ENCODE measurements at regions not wholly inside any gene's neighbourhood (a gene's known extent, or its start where the extent isn't known, plus 50 kb on each side); places are given as distances from the start of the nearest gene placed in this dataset.
"Not testable (repeated sequence)": the region's sequence is repeated elsewhere in the genome, so short reads cannot be mapped to it uniquely, and the experiment has no call there.

GRCh38 chr12:74381958-74382357 lies 155.7 kb upstream of the ATXN7L3B start:
- TF ChIP-seq Cebpa-rat (IDR thresholded peaks at IDR 0.05), result no peak
- Histone ChIP-seq H3K27me3 (no peaks in the 10 kb centered on the region), H3K4me3 (no peak overlapping the region), H3K9me3 (no peaks in the 10 kb centered on the region), H4K20me1 (no peaks in the 10 kb centered on the region), H3K27ac (no peak overlapping the region), H3K9ac (no peak overlapping the region), H3K4me2 (no peak overlapping the region), H3K4me1 (no peaks in the 10 kb centered on the region), H3K36me3 (no peaks in the 10 kb centered on the region)

- H3K4me1 ChIP-seq, result no peaks in the 10 kb centered on the region
- no peak overlapping the region for H3K4me3 ChIP-seq
- H3K27ac ChIP-seq, result no peak overlapping the region
- H3K27me3 ChIP-seq, result no peaks in the 10 kb centered on the region
- no peaks in the 10 kb centered on the region for H3K9me3 ChIP-seq
- H4K20me1 ChIP-seq, result no peaks in the 10 kb centered on the region
- no peak overlapping the region for H3K4me2 ChIP-seq
- TF ChIP-seq Cebpa-rat (IDR thresholded peaks at IDR 0.05), result no peak
- no peak overlapping the region for H3K9ac ChIP-seq
- no peaks in the 10 kb centered on the region for H3K36me3 ChIP-seq
Measured at GRCh38 chr12:74382983-74383382, 154.7 kb upstream of the ATXN7L3B start.

- Histone ChIP-seq H3K4me1 (no peaks in the 10 kb centered on the region), H4K20me1 (no peaks in the 10 kb centered on the region), H3K36me3 (no peaks in the 10 kb centered on the region), H3K4me2 (no peak overlapping the region), H3K9me3 (no peaks in the 10 kb centered on the region), H3K4me3 (no peak overlapping the region), H3K27me3 (no peaks in the 10 kb centered on the region), H3K27ac (no peak overlapping the region), H3K9ac (no peak overlapping the region)
- TF ChIP-seq Cebpa-rat (IDR thresholded peaks at IDR 0.05), result no peak
Measured at GRCh38 chr12:74391283-74391682, 146.4 kb upstream of the ATXN7L3B start.

GRCh38 chr12:74393272-74393671 lies 144.4 kb upstream of the ATXN7L3B start:
- H3K4me3 ChIP-seq, result no peak overlapping the region
- H3K27ac ChIP-seq, result no peak overlapping the region
- no peak overlapping the region for H3K9ac ChIP-seq
- H4K20me1 ChIP-seq, result no peaks in the 10 kb centered on the region
- H3K4me2 ChIP-seq, result no peak overlapping the region
- H3K27me3 ChIP-seq, result no peaks in the 10 kb centered on the region
- H3K36me3 ChIP-seq, result no peaks in the 10 kb centered on the region
- TF ChIP-seq Cebpa-rat (IDR thresholded peaks at IDR 0.05), result no peak
- no peaks in the 10 kb centered on the region for H3K9me3 ChIP-seq
- H3K4me1 ChIP-seq, result no peaks in the 10 kb centered on the region

GRCh38 chr12:74394647-74395046 lies 143.0 kb upstream of the ATXN7L3B start:
- Histone ChIP-seq H3K4me3 (no peak overlapping the region), H3K4me2 (no peak overlapping the region), H3K9me3 (no peaks in the 10 kb centered on the region), H3K27ac (no peak overlapping the region), H3K9ac (no peak overlapping the region), H3K4me1 (no peaks in the 10 kb centered on the region), H4K20me1 (no peaks in the 10 kb centered on the region), H3K27me3 (no peaks in the 10 kb centered on the region), H3K36me3 (no peaks in the 10 kb centered on the region)
- no peak for TF ChIP-seq Cebpa-rat (IDR thresholded peaks at IDR 0.05)

- H3K4me2 ChIP-seq, result no peak overlapping the region
- H3K36me3 ChIP-seq, result no peaks in the 10 kb centered on the region
- H3K27ac ChIP-seq, result no peak overlapping the region
- no peak overlapping the region for H3K4me3 ChIP-seq
- H3K27me3 ChIP-seq, result no peaks in the 10 kb centered on the region
- no peak for TF ChIP-seq Cebpa-rat (IDR thresholded peaks at IDR 0.05)
- H4K20me1 ChIP-seq, result no peaks in the 10 kb centered on the region
- H3K9me3 ChIP-seq, result no peaks in the 10 kb centered on the region
- no peak overlapping the region for H3K9ac ChIP-seq
- H3K4me1 ChIP-seq, result no peaks in the 10 kb centered on the region
Measured at GRCh38 chr12:74401035-74401434, 136.6 kb upstream of the ATXN7L3B start.

- Histone ChIP-seq H3K4me3 (no peak overlapping the region), H3K9ac (no peak overlapping the region), H3K9me3 (no peaks in the 10 kb centered on the region), H4K20me1 (no peaks in the 10 kb centered on the region), H3K4me1 (no peaks in the 10 kb centered on the region), H3K27ac (no peak overlapping the region), H3K36me3 (no peaks in the 10 kb centered on the region), H3K27me3 (no peaks in the 10 kb centered on the region), H3K4me2 (no peak overlapping the region)
- TF ChIP-seq Cebpa-rat (IDR thresholded peaks at IDR 0.05), result no peak
Measured at GRCh38 chr12:74401966-74402365, 135.7 kb upstream of the ATXN7L3B start.

GRCh38 chr12:74403221-74403470 lies 134.5 kb upstream of the ATXN7L3B start:
- not testable (repeated sequence) for H3K9me3 ChIP-seq, H3K4me3 ChIP-seq, H3K27me3 ChIP-seq, H3K36me3 ChIP-seq, H3K9ac ChIP-seq, H4K20me1 ChIP-seq, H3K4me2 ChIP-seq, H3K4me1 ChIP-seq, H3K27ac ChIP-seq

GRCh38 chr12:74408601-74409166 lies 129.0 kb upstream of the ATXN7L3B start:
- Histone ChIP-seq H3K4me2 (no peak overlapping the region), H3K27ac (no peak overlapping the region)

GRCh38 chr12:74412606-74413230 lies 124.9 kb upstream of the ATXN7L3B start:
- no peak overlapping the region for H3K9ac ChIP-seq
- no peak overlapping the region for H3K4me3 ChIP-seq
- H4K20me1 ChIP-seq, result no peaks in the 10 kb centered on the region
- no peaks in the 10 kb centered on the region for H3K27me3 ChIP-seq
- no peak overlapping the region for H3K4me2 ChIP-seq
- H3K27ac ChIP-seq, result no peak overlapping the region
- no peaks in the 10 kb centered on the region for H3K36me3 ChIP-seq
- TF ChIP-seq Cebpa-rat (IDR thresholded peaks at IDR 0.05), result no peak
- no peaks in the 10 kb centered on the region for H3K9me3 ChIP-seq
- H3K4me1 ChIP-seq, result no peaks in the 10 kb centered on the region

More at GRCh38 chr12:74408601-74409166, 129.0 kb upstream of the ATXN7L3B start:
- no peak overlapping the region for H3K4me3 ChIP-seq
- no peaks in the 10 kb centered on the region for H3K4me1 ChIP-seq
- no peaks in the 10 kb centered on the region for H3K36me3 ChIP-seq
- no peak overlapping the region for H3K9ac ChIP-seq
- no peaks in the 10 kb centered on the region for H4K20me1 ChIP-seq
- no peak for TF ChIP-seq Cebpa-rat (IDR thresholded peaks at IDR 0.05)
- no peaks in the 10 kb centered on the region for H3K9me3 ChIP-seq
- no peaks in the 10 kb centered on the region for H3K27me3 ChIP-seq

GRCh38 chr12:74415633-74416032 lies 122.0 kb upstream of the ATXN7L3B start:
- Histone ChIP-seq H3K9ac (no peak overlapping the region), H4K20me1 (no peaks in the 10 kb centered on the region), H3K4me1 (no peaks in the 10 kb centered on the region), H3K9me3 (no peaks in the 10 kb centered on the region), H3K4me2 (no peak overlapping the region), H3K36me3 (no peaks in the 10 kb centered on the region), H3K27ac (no peak overlapping the region), H3K27me3 (no peaks in the 10 kb centered on the region), H3K4me3 (no peak overlapping the region)
- TF ChIP-seq Cebpa-rat (IDR thresholded peaks at IDR 0.05), result no peak
